Osteocyte (in vitro differentiated cells): ENCODE measurements at regions not wholly inside any gene's neighbourhood (a gene's known extent, or its start where the extent isn't known, plus 50 kb on each side); places are given as distances from the start of the nearest gene placed in this dataset.

Experiments used
- DNase-seq: peaks from one replicate; pipeline ENCODE4 v3.0.0; 2021; ENCODE audit warnings: mixed read lengths; ENCODE audit not compliant: unreplicated experiment; ENCODE audit errors: extremely low spot score
- H3K27ac Mint-ChIP-seq: one replicate; pipeline ENCODE4 v1.8.0; 2021; ENCODE audit warnings: mild to moderate bottlenecking, mixed read lengths; ENCODE audit not compliant: unreplicated experiment
- H3K27me3 Mint-ChIP-seq: one replicate; pipeline ENCODE4 v1.8.0; 2021; ENCODE audit warnings: mixed read lengths; ENCODE audit not compliant: unreplicated experiment
- H3K36me3 Mint-ChIP-seq: one replicate; pipeline ENCODE4 v1.8.0; 2021; ENCODE audit warnings: mixed read lengths; ENCODE audit not compliant: unreplicated experiment
- H3K4me1 Mint-ChIP-seq: one replicate; pipeline ENCODE4 v1.8.0; 2021; ENCODE audit warnings: mixed read lengths; ENCODE audit not compliant: unreplicated experiment
- H3K4me3 Mint-ChIP-seq: one replicate; pipeline ENCODE4 v1.8.0; 2021; ENCODE audit warnings: mild to moderate bottlenecking, moderate library complexity, mixed read lengths; ENCODE audit not compliant: unreplicated experiment
- H3K9me3 Mint-ChIP-seq: one replicate; pipeline ENCODE4 v1.8.0; 2021; ENCODE audit warnings: mixed read lengths; ENCODE audit not compliant: unreplicated experiment
- TF ChIP-seq, protein P1 (sequence below): fragments of 200-600 bp; sonication (generic); IDR thresholded peaks from 2 replicates; pipeline ENCODE4 v1.5.0; 2021; ENCODE audit warnings: antibody characterized with exemption, mild to moderate bottlenecking, moderate library complexity

DNA sequence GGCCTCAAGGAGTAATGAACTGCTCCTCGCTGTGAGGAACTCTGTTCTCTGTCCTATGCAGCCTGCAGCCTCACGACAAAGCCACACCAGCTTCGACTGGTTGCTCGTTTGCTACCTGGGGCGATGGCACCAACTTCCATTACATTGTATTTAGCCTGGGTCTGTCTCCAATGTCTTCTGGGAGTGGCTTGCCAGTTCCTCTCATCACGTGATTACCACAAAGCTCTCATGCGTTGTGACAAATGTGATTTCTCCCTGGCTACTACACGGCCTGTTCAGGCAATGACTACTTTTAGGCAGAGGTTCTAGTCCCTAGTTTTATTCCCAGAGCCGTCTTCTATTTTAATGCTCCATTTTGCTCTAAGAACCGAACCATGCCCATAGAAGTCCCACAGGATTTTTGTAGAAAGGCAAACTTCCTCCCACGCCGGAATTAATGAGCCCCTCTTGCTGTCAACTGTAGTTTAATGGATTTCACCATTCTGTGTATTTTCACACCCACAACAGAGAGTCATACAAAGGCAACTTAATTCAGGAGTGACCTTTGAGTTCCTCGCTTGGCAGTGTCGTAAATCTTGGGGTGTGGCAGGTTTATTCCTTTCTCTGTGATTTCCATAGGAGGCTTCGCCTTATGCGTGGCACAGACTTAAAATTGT lies 351.9 kb downstream of the EFNB2 start:
- Mint-ChIP-seq H3K27me3 (no peaks in the 10 kb centered on the region), H3K9me3 (peaks cover 8% of the 10 kb centered on the region), H3K36me3 (no peaks in the 10 kb centered on the region), H3K4me1 (peaks cover 11% of the 10 kb centered on the region), H3K4me3 (no peak overlapping the region), H3K27ac (no peak overlapping the region)
- TF ChIP-seq, protein P1, sequence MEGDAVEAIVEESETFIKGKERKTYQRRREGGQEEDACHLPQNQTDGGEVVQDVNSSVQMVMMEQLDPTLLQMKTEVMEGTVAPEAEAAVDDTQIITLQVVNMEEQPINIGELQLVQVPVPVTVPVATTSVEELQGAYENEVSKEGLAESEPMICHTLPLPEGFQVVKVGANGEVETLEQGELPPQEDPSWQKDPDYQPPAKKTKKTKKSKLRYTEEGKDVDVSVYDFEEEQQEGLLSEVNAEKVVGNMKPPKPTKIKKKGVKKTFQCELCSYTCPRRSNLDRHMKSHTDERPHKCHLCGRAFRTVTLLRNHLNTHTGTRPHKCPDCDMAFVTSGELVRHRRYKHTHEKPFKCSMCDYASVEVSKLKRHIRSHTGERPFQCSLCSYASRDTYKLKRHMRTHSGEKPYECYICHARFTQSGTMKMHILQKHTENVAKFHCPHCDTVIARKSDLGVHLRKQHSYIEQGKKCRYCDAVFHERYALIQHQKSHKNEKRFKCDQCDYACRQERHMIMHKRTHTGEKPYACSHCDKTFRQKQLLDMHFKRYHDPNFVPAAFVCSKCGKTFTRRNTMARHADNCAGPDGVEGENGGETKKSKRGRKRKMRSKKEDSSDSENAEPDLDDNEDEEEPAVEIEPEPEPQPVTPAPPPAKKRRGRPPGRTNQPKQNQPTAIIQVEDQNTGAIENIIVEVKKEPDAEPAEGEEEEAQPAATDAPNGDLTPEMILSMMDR, result no peak
- no peak for DNase-seq

DNA sequence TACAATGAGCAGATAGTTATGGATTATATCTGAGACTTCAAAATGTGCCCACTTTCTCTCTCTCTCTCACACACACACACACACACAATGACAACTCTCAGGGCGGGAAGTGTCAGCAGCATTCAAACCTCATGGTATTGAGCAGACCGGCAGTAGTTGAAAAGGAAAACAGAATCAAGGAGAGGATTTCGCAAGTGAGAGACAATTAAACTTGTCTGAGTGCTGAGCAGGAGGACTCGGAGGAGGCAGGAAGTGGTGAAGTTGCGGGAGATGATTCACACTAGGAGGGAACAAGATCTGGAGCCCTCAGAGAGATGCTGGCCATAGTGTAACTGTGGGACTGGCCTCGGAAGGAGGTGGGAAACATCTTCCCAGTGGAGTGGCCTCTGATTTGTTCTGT lies 353.1 kb downstream of the EFNB2 start:
- no peaks in the 10 kb centered on the region for H3K36me3 Mint-ChIP-seq
- no peak for DNase-seq
- TF ChIP-seq, protein P1, result no peak
- H3K27me3 Mint-ChIP-seq, result no peaks in the 10 kb centered on the region
- peaks cover 11% of the 10 kb centered on the region for H3K4me1 Mint-ChIP-seq
- peak overlapping the region; percentile 66 for H3K27ac Mint-ChIP-seq
- H3K4me3 Mint-ChIP-seq, result peak overlapping the region; percentile 3
- peaks cover 8% of the 10 kb centered on the region for H3K9me3 Mint-ChIP-seq

GRCh38 chr13:106178816-106179215 lies 356.6 kb downstream of the EFNB2 start:
- DNase-seq, result no peak
- TF ChIP-seq, protein P1, result no peak
- H3K9me3 Mint-ChIP-seq, result peaks cover 8% of the 10 kb centered on the region

GRCh38 chr13:106177146-106177545 lies 358.3 kb downstream of the EFNB2 start:
- DNase-seq, result no peak
- no peaks in the 10 kb centered on the region for H3K36me3 Mint-ChIP-seq
- H3K4me1 Mint-ChIP-seq, result peaks cover 23% of the 10 kb centered on the region
- no peak overlapping the region for H3K27ac Mint-ChIP-seq
- peaks cover 8% of the 10 kb centered on the region for H3K9me3 Mint-ChIP-seq
- TF ChIP-seq, protein P1, result no peak
- no peaks in the 10 kb centered on the region for H3K27me3 Mint-ChIP-seq
- H3K4me3 Mint-ChIP-seq, result no peak overlapping the region

More at GRCh38 chr13:106178816-106179215, 356.6 kb downstream of the EFNB2 start:
- Mint-ChIP-seq H3K36me3 (no peaks in the 10 kb centered on the region), H3K4me1 (peaks cover 26% of the 10 kb centered on the region), H3K27ac (no peak overlapping the region), H3K4me3 (no peak overlapping the region), H3K27me3 (no peaks in the 10 kb centered on the region)

GRCh38 chr13:106176117-106176516 lies 359.3 kb downstream of the EFNB2 start:
- H3K36me3 Mint-ChIP-seq, result no peaks in the 10 kb centered on the region
- no peaks in the 10 kb centered on the region for H3K27me3 Mint-ChIP-seq
- peaks cover 22% of the 10 kb centered on the region for H3K4me1 Mint-ChIP-seq
- DNase-seq, result no peak
- peaks cover 8% of the 10 kb centered on the region for H3K9me3 Mint-ChIP-seq
- H3K4me3 Mint-ChIP-seq, result no peak overlapping the region
- no peak overlapping the region for H3K27ac Mint-ChIP-seq
- TF ChIP-seq, protein P1, result no peak
